GM12878 (cell line): ENCODE measurements at regions not wholly inside any gene's neighbourhood (a gene's known extent, or its start where the extent isn't known, plus 50 kb on each side); places are given as distances from the start of the nearest gene placed in this dataset.

Source experiments
- ATAC-seq: fragments of 200-7000 bp; cut with Tn5 transposase; 3 replicates; pipeline ENCODE4 v1.9.1; 2020; ENCODE audit warnings: mild to moderate bottlenecking, moderate library complexity
- BruUV-seq: library from RNA; stranded (reverse); fragments of 400-500 nt; replicated peaks from 2 replicates; lab custom pipeline; 2021; lab: Mats Ljungman, UMichigan
- CTCF ChIA-PET: fragments of 300-600 bp; sonication (Branson Sonifier 250); formaldehyde crosslinking; extraction: SDS; loops from one replicate; lab custom pipeline; 2021; ENCODE audit warnings: inconsistent platforms; lab: Yijun Ruan, JAX
- POLR2A ChIA-PET: fragments of 350-600 bp; formaldehyde crosslinking; extraction: SDS; loops from one replicate; lab custom pipeline; 2021; ENCODE audit warnings: inconsistent platforms; lab: Charles Lee
- RAD21 ChIA-PET: fragments of 300-600 bp; sonication (Branson Sonifier 250); formaldehyde crosslinking; loops from one replicate; lab custom pipeline; 2023; ENCODE audit warnings: antibody characterized with exemption; ENCODE audit not compliant: unreplicated experiment; lab: Charles Lee
- SMC1A ChIA-PET: fragments of 300-600 bp; sonication (Branson Sonifier 250); formaldehyde crosslinking; loops from one replicate; lab custom pipeline; 2023; ENCODE audit not compliant: unreplicated experiment, uncharacterized antibody; lab: Charles Lee
- DNase-seq: peaks from one replicate; pipeline ENCODE4 v3.0.0-alpha.2; 2011; ENCODE audit warnings: low read depth, low spot score
- FAIRE-seq: peaks from 3 replicates; lab custom pipeline; 2011; peaks lifted over from hg19 to GRCh38; lab: Jason Lieb, UNC
- H2AFZ ChIP-seq: 2 replicates; pipeline ENCODE4 v1.6.0; 2011; ENCODE audit warnings: low read depth, low read length, control low read depth; ENCODE audit not compliant: control insufficient read depth
- H3K27ac ChIP-seq: 2 replicates; pipeline ENCODE4 v1.5.1; 2011; ENCODE audit warnings: control low read depth; ENCODE audit not compliant: control insufficient read depth, insufficient read depth
- H3K27me3 ChIP-seq, 2 experiments: replicated peaks in 1 of 2; 2 replicates each; pipeline versions ENCODE4 v1.6.0 to v1.6.1; 2011; ENCODE audit warnings: low read length in 1 of 2; ENCODE audit not compliant: control insufficient read depth in 2 of 2, insufficient read depth in 2 of 2
- H3K36me3 ChIP-seq, 2 experiments: 2 replicates each; pipeline ENCODE4 v1.5.1; 2011; ENCODE audit warnings: low read length in 1 of 2; ENCODE audit not compliant: control insufficient read depth in 2 of 2, insufficient read depth in 2 of 2
- H3K4me1 ChIP-seq: 2 replicates; pipeline ENCODE4 v1.6.1; 2011; ENCODE audit warnings: mild to moderate bottlenecking, low read length, moderate library complexity, mixed read lengths; ENCODE audit not compliant: control insufficient read depth, insufficient read depth
- H3K4me2 ChIP-seq: 2 replicates; pipeline ENCODE4 v1.6.0; 2011; ENCODE audit warnings: control low read depth; ENCODE audit not compliant: control insufficient read depth, insufficient read depth
- H3K4me3 ChIP-seq: fragments of 200-600 bp; sonication (generic); 2 replicates; pipeline ENCODE4 v1.5.1; 2016
- H3K79me2 ChIP-seq: 2 replicates; pipeline ENCODE4 v1.6.0; 2011; ENCODE audit warnings: low read length; ENCODE audit not compliant: control insufficient read depth, insufficient read depth
- H3K9ac ChIP-seq: 2 replicates; pipeline ENCODE4 v1.8.0; 2011; ENCODE audit warnings: low read length, control low read depth, mixed read lengths; ENCODE audit not compliant: control insufficient read depth, insufficient read depth
- H3K9me3 ChIP-seq: replicated peaks from 3 replicates; pipeline ENCODE4 v1.5.1; 2011; ENCODE audit warnings: mild to moderate bottlenecking, low read length; ENCODE audit not compliant: control insufficient read depth, insufficient read depth
- H4K20me1 ChIP-seq: 2 replicates; pipeline ENCODE4 v1.6.0; 2011; ENCODE audit not compliant: control insufficient read depth, insufficient read depth
- BRCA1 ChIP-seq: IDR thresholded peaks from 2 replicates; pipeline ENCODE4 v1.6.1; 2011; ENCODE audit warnings: low read depth, low read length, improper control_type of control experiment
- ETV6 ChIP-seq, 2 experiments: fragments of 450-650 bp in 1 of 2; IDR thresholded peaks in 1 of 2; conservative IDR thresholded peaks in 1 of 2; 2 replicates each; pipeline ENCODE4 v1.6.1; 2014; ENCODE audit warnings: antibody characterized with exemption in 1 of 2, borderline replicate concordance in 1 of 2, low read depth in 1 of 2, mild to moderate bottlenecking in 1 of 2, moderate library complexity in 1 of 2
- GATAD2B ChIP-seq: fragments of 450-650 bp; conservative IDR thresholded peaks from 2 replicates; pipeline ENCODE4 v1.6.1; 2017; ENCODE audit warnings: low read depth, mild to moderate bottlenecking, moderate library complexity
- HSF1 ChIP-seq: fragments of 150-350 bp; IDR thresholded peaks from 2 replicates; pipeline ENCODE4 v1.6.1; 2014; ENCODE audit warnings: mild to moderate bottlenecking, low read depth, low read length
- IKZF2 ChIP-seq, 2 experiments: fragments of 450-650 bp; IDR thresholded peaks; 2 replicates each; pipeline ENCODE4 v1.6.1; 2017; ENCODE audit warnings: mild to moderate bottlenecking in 2 of 2, moderate library complexity in 2 of 2
- IRF4 ChIP-seq: IDR thresholded peaks from 2 replicates; pipeline ENCODE4 v1.6.1; 2011; ENCODE audit warnings: low read depth, low read length
- PAX5 ChIP-seq: IDR thresholded peaks from 2 replicates; pipeline ENCODE4 v1.6.1; 2011; ENCODE audit warnings: low read depth, low read length, borderline replicate concordance
- RB1 ChIP-seq: fragments of 450-650 bp; formaldehyde crosslinking; IDR thresholded peaks from 2 replicates; pipeline ENCODE4 v1.6.1; 2017; ENCODE audit warnings: mild to moderate bottlenecking, borderline replicate concordance
- RFX5 ChIP-seq: IDR thresholded peaks from 2 replicates; pipeline ENCODE4 v1.6.1; 2011; ENCODE audit warnings: low read depth, low read length, improper control_type of control experiment
- STAT1 ChIP-seq: fragments of 450-650 bp; conservative IDR thresholded peaks from 2 replicates; pipeline ENCODE4 v1.6.1; 2014; ENCODE audit warnings: antibody characterized with exemption, mild to moderate bottlenecking
- TARDBP ChIP-seq: IDR thresholded peaks from 2 replicates; pipeline ENCODE4 v1.6.1; 2016; ENCODE audit warnings: borderline replicate concordance
- TBL1XR1 ChIP-seq: IDR thresholded peaks from 2 replicates; pipeline ENCODE4 v1.6.1; 2012; ENCODE audit warnings: low read depth, low read length, improper control_type of control experiment
- ZNF207 ChIP-seq: fragments of 450-650 bp; IDR thresholded peaks from 2 replicates; pipeline ENCODE4 v1.6.1; 2014; ENCODE audit warnings: antibody characterized with exemption, mild to moderate bottlenecking, borderline replicate concordance
- WGBS: methylation state at CpG from one replicate; pipeline ENCODE4 v1.1.6; 2016; ENCODE audit warnings: low lambda C conversion rate; ENCODE audit not compliant: insufficient replicate concordance, insufficient coverage; ENCODE audit errors: missing lambda C conversion rate; 5-methylcytosine and 5-hydroxymethylcytosine counted together
- in situ Hi-C: fragments of 300-500 bp; cut with MboI; formaldehyde crosslinking; loops from 9 replicates; pipeline ENCODE4 v1.14.3; 2018; ENCODE audit warnings: mixed read lengths
- intact Hi-C: fragments of 100-400 bp; cut with micrococcal nuclease; formaldehyde crosslinking; loops from one replicate; pipeline ENCODE4 v1.14.2; 2022; ENCODE audit not compliant: unreplicated experiment

DNA sequence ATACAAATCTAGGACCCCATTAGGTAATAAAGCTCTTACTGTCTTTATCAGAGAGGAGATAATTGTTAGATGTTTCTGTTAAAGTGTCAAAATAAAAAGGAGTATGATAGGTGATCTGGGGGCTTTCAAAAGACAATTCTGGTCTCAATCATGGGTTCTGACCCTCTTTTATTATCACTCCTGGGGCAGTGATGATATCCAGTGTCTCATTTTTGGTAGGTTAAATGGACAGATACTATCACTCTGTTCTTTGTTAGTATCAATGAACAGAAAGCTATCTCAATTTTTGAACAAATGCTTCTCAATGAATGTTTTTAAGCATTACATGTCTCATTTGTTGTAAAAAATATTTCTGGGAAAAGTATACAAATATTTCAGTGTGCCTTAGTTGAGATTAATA, 405.9 kb downstream of the MLLT3 start:
- SMC1A ChIA-PET, result no interaction called here
- Histone ChIP-seq H2AFZ (no peak overlapping the region), H3K9me3 (no peaks in the 10 kb centered on the region), H3K4me3 (no peak overlapping the region), H3K4me2 (no peak overlapping the region), H3K27me3 (no peaks in the 10 kb centered on the region; a peak in 1 of 4 replicates), H3K27ac (no peak overlapping the region), H3K36me3 (no peaks in the 10 kb centered on the region), H3K4me1 (no peaks in the 10 kb centered on the region), H3K9ac (no peak overlapping the region), H3K79me2 (no peaks in the 10 kb centered on the region), H4K20me1 (no peaks in the 10 kb centered on the region)
- POLR2A ChIA-PET, result no interaction called here
- TF ChIP-seq RB1 (no peak), GATAD2B (no peak)
- no TSS peak for BruUV-seq
- CTCF ChIA-PET, result interaction anchor here (0.6 kb wide), 1 partner anchor 122 kb away, joined by 4 read pairs; no protein-coding TSS in a partner anchor
- intact Hi-C loops (no loop called here), in situ Hi-C loops (loop anchor here (5.0 kb wide), 1 partner anchor 49 kb away; no protein-coding TSS in a partner anchor)
- ATAC-seq, result no peak
- RAD21 ChIA-PET, result interaction anchor here (0.8 kb wide), 1 partner anchor 339 kb away, joined by 3 read pairs; no protein-coding TSS in a partner anchor
- no peak for DNase-seq
- FAIRE-seq, result no peak

- POLR2A ChIA-PET, result no interaction called here
Measured at GRCh38 chr9:20215552-20215951, 406.7 kb downstream of the MLLT3 start.

More at GRCh38 chr9:20215552-20215951, 406.7 kb downstream of the MLLT3 start:
- no peaks in the 10 kb centered on the region for H3K36me3 ChIP-seq
- FAIRE-seq, result no peak
- CTCF ChIA-PET, result interaction anchor here (0.6 kb wide), 1 partner anchor 261 kb away, joined by 3 read pairs; no protein-coding TSS in a partner anchor
- SMC1A ChIA-PET, result no interaction called here
- H3K4me1 ChIP-seq, result no peaks in the 10 kb centered on the region
- no peak for DNase-seq
- H3K4me3 ChIP-seq, result no peak overlapping the region
- no peak overlapping the region for H3K9ac ChIP-seq
- in situ Hi-C loops, result loop anchor here (5.0 kb wide), 1 partner anchor 48 kb away; no protein-coding TSS in a partner anchor
- H3K27ac ChIP-seq, result no peak overlapping the region
- H2AFZ ChIP-seq, result no peak overlapping the region
- no peaks in the 10 kb centered on the region for H3K9me3 ChIP-seq
- no peaks in the 10 kb centered on the region; a peak in 1 of 4 replicates for H3K27me3 ChIP-seq
- intact Hi-C loops, result no loop called here
- no peak for ATAC-seq
- no TSS peak for BruUV-seq
- no peak overlapping the region for H3K4me2 ChIP-seq
- WGBS, result 32% methylated on average over 2 of the region's 2 CpGs
- RAD21 ChIA-PET, result no interaction called here
- TF ChIP-seq BRCA1, result no peak
- no peak for TF ChIP-seq ZNF207
- TF ChIP-seq IKZF2 (IDR thresholded peaks at IDR 0.05), result no peak
- no peak for TF ChIP-seq PAX5
- TF ChIP-seq HSF1, result no peak
- no peak for TF ChIP-seq TARDBP
- TF ChIP-seq STAT1, result no peak
- TF ChIP-seq ETV6 (conservative IDR thresholded peaks at IDR 0.05 in 1 of 2, IDR thresholded peaks at IDR 0.05 in 1 of 2; ENCODE audit: borderline replicate concordance in 1 of 2, low read depth in 1 of 2), result no peak
- no peak for TF ChIP-seq IRF4
- TF ChIP-seq RFX5, result no peak
- no peak for TF ChIP-seq TBL1XR1
- H3K79me2 ChIP-seq, result no peaks in the 10 kb centered on the region
- no peaks in the 10 kb centered on the region for H4K20me1 ChIP-seq
